Endothelial cell of umbilical vein (primary cell): ENCODE measurements at regions not wholly inside any gene's neighbourhood (a gene's known extent, or its start where the extent isn't known, plus 50 kb on each side); places are given as distances from the start of the nearest gene placed in this dataset.

Experiments used
- CTCF ChIP-seq, 2 donors: IDR thresholded peaks; 1 replicate in 1 of 2; 2 replicates in 1 of 2; pipeline ENCODE4 v1.5.1; 2011; ENCODE audit warnings: low read length in 2 of 2, mild to moderate bottlenecking in 2 of 2, moderate library complexity in 2 of 2, control low read depth in 1 of 2, inconsistent platforms in 1 of 2, low read depth in 1 of 2; ENCODE audit not compliant: insufficient read depth in 1 of 2; ENCODE audit errors: extremely low read depth in 1 of 2
- POLR2AphosphoS5 ChIP-seq: IDR thresholded peaks from 2 replicates; pipeline ENCODE4 v1.6.1; 2012; ENCODE audit warnings: low read depth, mild to moderate bottlenecking, control low read depth, low read length, moderate library complexity; ENCODE audit not compliant: insufficient read depth

GRCh38 chr12:16437926-16438325 lies 90.5 kb downstream of the MGST1 start:
- TF ChIP-seq POLR2AphosphoS5, result no peak
- no peak for TF ChIP-seq CTCF (IDR thresholded peaks at IDR 0.05; ENCODE audit: extremely low read depth in 1 of 2, insufficient read depth in 1 of 2, low read depth in 1 of 2, low read length in 2 of 2)
